ENCODE measurements at regions not wholly inside any gene's neighbourhood (a gene's known extent, or its start where the extent isn't known, plus 50 kb on each side); places are given as distances from the start of the nearest gene placed in this dataset.

DNA sequence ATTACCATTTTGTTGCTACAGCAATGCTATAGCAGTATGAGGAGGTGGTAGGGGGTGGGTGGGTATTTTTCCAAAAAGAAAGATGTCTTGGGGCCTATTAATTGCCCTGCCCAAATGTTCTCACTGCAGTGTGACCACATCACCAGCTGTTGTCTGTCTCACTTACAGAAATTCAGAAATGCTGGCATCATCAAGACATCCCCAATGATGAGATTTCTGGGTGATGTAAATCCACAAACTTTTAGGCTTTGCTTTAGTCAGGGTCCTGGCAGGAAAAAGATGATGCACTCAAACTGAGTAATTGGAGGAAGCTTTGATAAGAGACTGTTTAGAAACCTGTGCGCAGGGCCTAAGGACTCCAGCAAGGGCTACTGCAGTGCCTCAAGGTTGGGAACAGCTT lies 56.2 kb upstream of the OPN4 start:
- no peak for TF ChIP-seq CTCF (IDR thresholded peaks at IDR 0.05)
- H3K27me3 ChIP-seq, result no peaks in the 10 kb centered on the region
- H3K36me3 ChIP-seq, result no peaks in the 10 kb centered on the region
- no peak overlapping the region for H3K27ac ChIP-seq
- peak in 1 of 2 donors; percentile 28 for DNase-seq (ENCODE audit: low spot score in 2 of 2)
- peaks cover 0 to 5% of the 10 kb centered on the region in 2 donors for H3K4me1 ChIP-seq
- H3K4me3 ChIP-seq, result no peak overlapping the region
- no peaks in the 10 kb centered on the region for H3K9me3 ChIP-seq
- intact Hi-C loops (cut with DNase I), result no loop called here

GRCh38 chr10:86599041-86599440 lies 55.3 kb upstream of the OPN4 start:
- peak in 1 of 2 donors; percentile 2 for DNase-seq (ENCODE audit: low spot score in 2 of 2)
- H3K27ac ChIP-seq, result no peak overlapping the region
- peaks cover 0 to 5% of the 10 kb centered on the region in 2 donors for H3K4me1 ChIP-seq
- H3K36me3 ChIP-seq, result no peaks in the 10 kb centered on the region
- H3K27me3 ChIP-seq, result no peaks in the 10 kb centered on the region
- intact Hi-C loops (cut with DNase I), result no loop called here
- H3K9me3 ChIP-seq, result no peaks in the 10 kb centered on the region
- TF ChIP-seq CTCF (IDR thresholded peaks at IDR 0.05), result no peak
- no peak overlapping the region for H3K4me3 ChIP-seq

DNA sequence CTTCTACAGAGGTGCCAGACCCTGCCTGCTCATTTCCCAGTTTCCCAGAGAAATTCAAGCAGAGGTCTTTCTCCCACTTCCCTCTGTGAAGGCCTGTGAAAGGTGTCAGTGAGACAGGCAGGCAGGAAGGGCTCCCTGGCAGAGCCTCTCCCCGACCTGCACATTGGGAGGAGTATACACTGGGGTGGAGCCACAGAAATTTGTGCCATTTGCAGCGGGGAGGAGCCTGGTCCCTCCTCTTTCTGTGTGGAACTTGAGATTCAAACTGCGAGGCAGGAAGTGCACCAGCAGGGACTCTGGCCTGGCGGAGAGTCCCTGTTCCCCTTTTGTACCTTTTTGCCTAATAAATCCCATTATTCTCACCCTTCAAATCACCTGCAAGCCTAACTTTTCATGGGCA lies 54.6 kb upstream of the OPN4 start:
- Histone ChIP-seq H3K9me3 (no peaks in the 10 kb centered on the region), H3K36me3 (no peaks in the 10 kb centered on the region), H3K4me3 (no peak overlapping the region), H3K27me3 (no peaks in the 10 kb centered on the region), H3K27ac (no peak overlapping the region), H3K4me1 (peaks cover 0 to 5% of the 10 kb centered on the region in 2 donors)
- TF ChIP-seq CTCF (IDR thresholded peaks at IDR 0.05), result no peak
- intact Hi-C loops (cut with DNase I), result no loop called here
- DNase-seq (ENCODE audit: low spot score in 2 of 2), result peak in 1 of 2 donors; percentile 34

DNA sequence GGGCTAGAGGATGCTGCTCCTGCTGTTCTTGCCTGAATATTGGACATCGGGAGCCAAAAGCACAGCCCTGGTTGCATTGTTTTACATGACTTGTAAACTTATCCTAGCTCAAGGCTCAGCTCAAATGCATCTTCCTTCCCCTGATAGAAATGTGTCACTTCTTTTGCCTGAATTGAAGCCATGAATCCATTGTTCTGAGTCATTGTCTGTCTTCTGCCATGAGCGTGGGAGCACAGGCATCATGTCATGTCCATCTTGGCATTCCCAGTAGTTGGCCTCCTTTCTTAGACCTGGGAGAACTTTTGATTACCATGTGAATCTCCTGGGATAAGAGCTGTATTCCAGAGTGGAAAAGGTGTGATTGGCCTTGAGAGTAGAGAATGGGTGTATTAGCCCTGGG lies 54.1 kb upstream of the OPN4 start:
- H3K4me3 ChIP-seq, result no peak overlapping the region
- TF ChIP-seq CTCF (IDR thresholded peaks at IDR 0.05), result no peak
- H3K27ac ChIP-seq, result no peak overlapping the region
- peaks cover 0 to 5% of the 10 kb centered on the region in 2 donors for H3K4me1 ChIP-seq
- intact Hi-C loops (cut with DNase I), result no loop called here
- DNase-seq (ENCODE audit: low spot score in 2 of 2), result peak in 1 of 2 donors; percentile 30
- no peaks in the 10 kb centered on the region for H3K36me3 ChIP-seq
- no peaks in the 10 kb centered on the region for H3K9me3 ChIP-seq
- no peaks in the 10 kb centered on the region for H3K27me3 ChIP-seq

DNA sequence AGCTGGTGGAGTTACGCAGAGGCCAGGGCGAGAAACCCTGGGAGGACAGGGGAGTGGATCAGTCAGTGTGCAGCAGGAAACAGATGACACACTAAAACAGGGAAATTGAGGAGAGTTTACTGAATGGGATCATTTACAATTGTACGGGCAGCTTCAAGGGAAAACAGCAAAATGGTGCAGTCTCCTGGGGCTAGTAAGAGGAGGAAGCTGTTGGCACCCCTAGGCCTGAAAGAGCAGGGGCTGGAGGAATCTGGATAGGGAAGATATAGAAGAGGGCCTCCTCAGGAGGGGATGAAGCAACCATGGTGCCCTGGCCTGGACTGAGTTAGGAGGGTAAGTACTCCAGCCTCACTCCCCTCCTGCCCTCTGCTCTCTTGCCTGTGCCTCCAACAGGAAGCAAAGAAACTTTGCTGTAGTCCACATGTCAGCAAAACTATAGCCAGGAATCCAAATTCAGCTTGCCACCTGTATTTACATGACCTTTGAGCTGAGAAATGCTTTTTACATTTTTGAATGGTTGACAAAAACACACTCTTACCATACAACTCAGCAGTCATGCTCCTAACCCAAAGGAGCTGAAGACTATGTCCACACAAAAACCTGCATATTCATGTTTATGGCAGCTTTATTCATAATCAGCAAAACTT lies 52.3 kb upstream of the OPN4 start:
- TF ChIP-seq CTCF (IDR thresholded peaks at IDR 0.05), result no peak
- Histone ChIP-seq H3K9me3 (peaks cover 0 to 3% of the 10 kb centered on the region in 2 donors), H3K4me1 (no peaks in the 10 kb centered on the region), H3K27ac (no peak overlapping the region), H3K27me3 (no peaks in the 10 kb centered on the region), H3K36me3 (no peaks in the 10 kb centered on the region), H3K4me3 (no peak overlapping the region)
- intact Hi-C loops (cut with DNase I), result no loop called here
- peak in 1 of 2 donors; percentile 44 for DNase-seq (ENCODE audit: low spot score in 2 of 2)

GRCh38 chr10:86603256-86603655 lies 51.1 kb upstream of the OPN4 start:
- Histone ChIP-seq H3K36me3 (no peaks in the 10 kb centered on the region), H3K4me1 (no peaks in the 10 kb centered on the region), H3K27me3 (no peaks in the 10 kb centered on the region), H3K9me3 (peaks cover 0 to 14% of the 10 kb centered on the region in 2 donors), H3K27ac (no peak overlapping the region), H3K4me3 (no peak overlapping the region)
- TF ChIP-seq CTCF (IDR thresholded peaks at IDR 0.05), result no peak
- no peak for DNase-seq (ENCODE audit: low spot score in 2 of 2)
- intact Hi-C loops (cut with DNase I), result no loop called here

Data from ascending aorta (tissue), 2 donors.